HG02588 (cell line): ENCODE measurements at regions not wholly inside any gene's neighbourhood (a gene's known extent, or its start where the extent isn't known, plus 50 kb on each side); places are given as distances from the start of the nearest gene placed in this dataset.

ENCODE experiments used
- ATAC-seq: cut with Tn5 transposase; IDR thresholded peaks from one replicate; pipeline ENCODE4 v1.9.1; 2021; ENCODE audit warnings: mild to moderate bottlenecking, moderate library complexity; ENCODE audit not compliant: unreplicated experiment

DNA sequence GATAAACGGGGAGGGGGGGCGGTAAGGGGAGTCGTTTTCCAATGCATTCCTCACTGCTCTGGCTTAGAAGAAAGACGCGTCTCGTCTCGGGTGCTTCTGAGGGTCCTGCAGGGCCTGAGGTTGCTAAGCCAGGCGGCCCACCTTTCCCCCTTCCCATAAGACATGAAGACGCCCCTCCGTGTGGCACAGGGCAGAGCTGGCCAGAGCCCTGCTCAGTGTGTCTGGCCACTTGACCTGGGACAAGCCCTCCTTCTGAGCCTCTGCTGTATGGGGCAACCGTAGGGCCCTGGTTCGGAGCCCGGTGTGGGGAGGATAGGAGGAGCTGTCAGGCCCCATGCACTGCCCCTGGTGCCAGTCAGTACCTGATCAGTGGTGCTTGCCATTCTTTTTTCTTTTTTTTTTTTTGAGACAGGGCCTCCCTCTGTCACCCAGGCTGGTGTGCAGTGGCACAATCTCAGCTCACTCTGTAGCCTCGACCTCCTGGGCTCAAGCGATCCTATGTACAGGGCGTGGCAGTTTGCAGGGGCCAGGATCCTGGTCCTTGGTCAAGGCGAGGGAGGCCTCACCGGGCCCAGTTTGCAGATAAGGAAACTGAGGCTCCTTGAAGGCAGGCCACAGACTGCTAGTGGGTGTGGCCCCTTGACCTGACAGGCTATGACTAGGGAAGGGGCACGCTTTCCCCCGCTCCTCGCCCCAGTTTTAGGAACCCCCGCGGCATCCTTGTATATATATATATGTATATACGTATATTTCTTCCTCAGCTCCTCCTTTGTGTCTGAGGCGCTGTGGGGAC, 172.3 kb upstream of the IER5L start:
- ATAC-seq = no peak

GRCh38 chr9:129349665-129349947, 171.5 kb upstream of the IER5L start:
- ATAC-seq = no peak

GRCh38 chr9:129348890-129349664, 171.0 kb upstream of the IER5L start:
- ATAC-seq = no peak

GRCh38 chr9:129347316-129348120, 169.5 kb upstream of the IER5L start:
- no peak for ATAC-seq

- no peak for ATAC-seq
These were observed 168.0 kb upstream of the IER5L start for GRCh38 chr9:129346046-129346445.

DNA sequence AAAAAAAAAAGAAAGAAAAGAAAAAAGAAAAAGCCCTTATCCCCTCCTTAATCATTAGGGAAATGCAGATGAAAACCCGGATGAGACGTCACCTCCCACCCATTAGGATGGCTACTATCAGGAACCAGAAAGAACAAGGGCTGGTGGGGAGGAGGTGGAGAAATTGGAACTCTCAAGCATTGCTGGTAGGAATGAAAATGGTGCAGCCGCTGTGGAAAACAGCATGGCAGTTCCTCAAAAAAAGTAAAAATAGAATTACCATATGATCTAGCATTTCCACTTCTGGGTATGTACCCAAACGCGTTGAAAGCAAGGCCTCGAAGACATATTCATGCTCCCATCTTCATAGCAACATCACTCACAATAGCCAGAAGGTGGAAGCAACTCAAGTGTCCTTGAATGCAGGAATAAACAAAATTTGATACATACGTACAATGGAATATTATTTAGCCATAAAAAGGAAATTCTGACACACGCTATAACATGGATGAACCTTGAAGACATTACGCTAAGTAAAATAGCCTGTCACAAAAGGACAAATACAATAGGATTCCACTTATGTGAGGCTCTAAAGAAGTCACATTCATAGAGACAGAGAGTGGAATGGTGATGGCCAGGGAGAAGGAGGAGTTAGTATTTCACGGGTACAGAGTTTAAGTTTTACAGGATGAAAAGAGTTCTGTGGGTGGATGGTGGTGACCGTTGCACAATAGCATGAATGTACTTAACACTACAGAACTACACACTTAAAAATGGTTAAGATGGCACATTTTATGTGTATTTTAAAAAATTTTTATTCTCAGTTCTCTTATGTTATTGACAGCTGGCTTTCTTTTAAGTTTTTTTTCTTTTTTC, 166.8 kb upstream of the IER5L start:
- ATAC-seq = no peak

GRCh38 chr9:129343424-129344375, 165.6 kb upstream of the IER5L start:
- no peak for ATAC-seq

DNA sequence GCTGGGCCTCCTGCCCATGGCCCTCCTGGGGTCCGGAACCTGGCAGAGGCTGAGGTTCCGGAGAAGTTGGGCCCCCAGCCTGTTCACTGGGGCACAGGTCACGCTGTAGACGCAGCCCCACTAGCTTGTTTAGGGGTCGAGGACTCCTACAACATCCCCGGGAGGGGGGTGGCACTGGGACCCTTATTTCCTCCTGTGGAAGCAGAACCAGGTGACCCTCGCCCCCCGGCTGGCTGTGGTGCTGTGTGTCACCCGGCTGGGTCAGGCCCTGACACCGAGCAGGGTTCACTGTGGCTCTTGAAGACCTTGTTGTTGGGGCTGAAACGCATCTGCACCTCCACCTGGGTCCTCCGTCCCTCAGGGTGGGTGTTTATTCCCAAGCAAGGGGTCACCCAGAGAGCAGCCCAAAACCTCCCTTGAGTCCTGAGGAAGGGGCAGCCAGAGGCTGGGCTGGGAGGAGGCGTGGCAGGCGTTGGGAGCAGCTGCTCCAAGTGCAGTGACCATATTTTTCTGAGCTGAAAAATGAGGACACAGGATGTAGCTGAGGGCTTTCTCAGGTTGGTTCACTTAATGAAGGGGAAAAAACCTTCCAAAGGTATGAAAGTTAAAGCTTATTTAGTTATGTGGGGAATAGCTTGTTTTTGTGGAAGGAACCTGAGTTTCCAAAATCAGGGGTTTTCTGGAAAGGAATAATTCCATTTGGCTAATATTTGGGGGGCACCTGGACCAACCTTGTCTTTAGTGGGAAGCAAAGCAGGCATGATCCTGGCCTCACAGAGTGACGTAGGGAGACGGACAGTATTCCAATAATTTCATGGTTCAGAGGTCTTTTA, 164.7 kb upstream of the IER5L start:
- no peak for ATAC-seq

- no peak for ATAC-seq
These were observed 163.9 kb upstream of the IER5L start for GRCh38 chr9:129341987-129342348.

DNA sequence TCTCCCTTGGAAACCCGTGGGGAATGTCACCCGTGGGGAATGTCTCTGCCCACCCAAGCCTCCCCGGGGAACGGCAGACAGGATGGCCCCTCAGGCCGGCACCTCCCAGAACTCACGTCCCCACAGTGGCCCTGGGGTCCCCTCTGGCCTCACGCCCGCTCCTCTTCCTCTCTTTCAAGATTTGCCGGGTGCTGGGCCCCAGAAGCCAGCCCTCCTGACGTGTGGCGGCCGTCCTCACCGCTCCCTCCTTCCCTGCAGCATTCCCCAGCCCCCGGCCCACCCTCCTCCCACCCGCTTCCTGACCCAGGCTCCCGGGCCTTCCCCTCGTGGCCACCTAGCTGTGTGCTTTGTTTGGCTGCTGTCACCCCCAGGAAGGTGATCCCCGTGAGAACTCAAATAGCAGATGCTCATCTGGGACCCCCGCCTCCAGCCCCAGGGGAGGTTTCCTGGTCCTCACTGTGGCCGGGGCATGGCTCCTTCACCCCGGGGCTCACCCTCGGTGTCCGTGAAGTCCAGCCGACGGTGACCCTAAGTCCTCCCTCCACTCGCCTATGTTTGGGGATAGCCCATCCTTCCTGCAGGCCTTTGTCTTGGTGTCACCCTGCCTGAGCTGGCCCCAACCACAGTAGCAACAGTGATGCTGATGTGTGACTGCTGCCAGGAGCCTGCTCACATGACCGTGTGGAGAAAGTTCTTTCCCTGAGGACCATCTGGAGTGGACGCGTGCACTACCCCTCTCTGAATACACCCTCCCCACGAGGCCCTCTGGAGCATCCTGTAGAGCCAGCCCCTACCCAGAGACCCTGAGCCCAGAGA, 163.3 kb upstream of the IER5L start:
- ATAC-seq = no peak

GRCh38 chr9:129340427-129341170, 162.5 kb upstream of the IER5L start:
- ATAC-seq = no peak

DNA sequence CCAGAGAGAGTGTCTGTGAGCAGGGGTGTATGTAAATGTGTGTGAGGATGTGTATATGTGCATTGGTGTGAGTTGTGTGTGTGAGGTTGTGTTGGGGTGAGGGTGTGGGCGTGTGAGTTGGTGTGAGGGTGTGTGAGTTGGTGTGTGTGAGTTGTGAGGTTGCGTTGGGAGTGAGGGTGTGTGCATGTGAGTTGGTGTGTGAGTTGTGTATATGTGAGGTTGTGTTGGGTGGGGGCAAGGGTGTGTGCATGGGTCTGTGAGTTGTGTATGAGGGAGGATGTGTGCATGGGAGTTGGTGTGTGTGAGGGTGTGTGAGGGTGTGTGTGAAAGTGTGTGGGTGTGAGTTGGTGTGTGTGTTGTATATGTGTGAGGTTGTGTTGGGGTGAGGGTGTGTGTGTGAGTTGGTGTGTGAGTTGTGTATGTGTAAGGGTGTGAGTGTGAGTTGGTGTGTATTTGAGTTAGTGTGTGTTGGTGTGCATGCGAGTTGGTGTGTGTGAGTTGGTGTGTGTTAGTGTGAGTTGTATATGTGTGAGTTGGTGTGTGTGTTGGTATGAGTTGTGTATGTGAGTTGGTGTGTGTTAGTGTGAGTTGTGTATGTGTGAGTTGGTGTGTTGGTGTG, 161.6 kb upstream of the IER5L start:
- no peak for ATAC-seq

DNA sequence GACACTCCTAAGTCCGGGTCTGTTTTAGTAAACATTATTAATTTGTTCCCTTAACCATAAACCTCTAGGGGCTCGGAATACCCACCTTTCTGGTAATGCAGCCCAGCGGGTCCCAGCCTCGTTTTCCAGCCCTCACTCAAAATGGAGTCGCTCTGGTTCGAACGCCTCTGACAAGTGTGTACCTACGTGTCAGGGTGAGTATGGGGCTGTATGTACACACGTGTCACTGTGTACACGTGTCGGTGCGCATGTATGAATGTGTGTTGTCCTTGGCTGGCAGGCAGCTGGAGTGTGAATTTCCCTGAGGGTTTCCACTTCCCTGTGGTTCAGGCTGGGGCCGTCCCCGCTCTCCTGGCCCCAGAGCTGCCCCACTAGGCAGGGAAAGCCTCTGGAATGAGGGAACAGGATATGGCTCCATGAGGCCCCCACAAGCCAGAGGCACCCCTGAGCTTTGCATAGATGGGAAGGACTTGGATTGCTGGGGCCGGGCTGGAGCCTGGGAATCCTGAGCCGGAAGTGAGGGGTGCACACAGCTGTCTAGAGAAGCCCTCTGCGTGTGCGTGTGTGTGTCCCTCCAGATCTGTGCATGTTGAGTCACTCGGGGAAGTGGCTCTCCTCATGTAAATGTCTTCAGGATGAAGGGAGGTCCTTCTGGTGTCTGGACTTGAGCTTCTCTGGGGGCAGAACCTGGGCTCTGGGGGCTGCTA, 160.8 kb upstream of the IER5L start:
- no peak for ATAC-seq

DNA sequence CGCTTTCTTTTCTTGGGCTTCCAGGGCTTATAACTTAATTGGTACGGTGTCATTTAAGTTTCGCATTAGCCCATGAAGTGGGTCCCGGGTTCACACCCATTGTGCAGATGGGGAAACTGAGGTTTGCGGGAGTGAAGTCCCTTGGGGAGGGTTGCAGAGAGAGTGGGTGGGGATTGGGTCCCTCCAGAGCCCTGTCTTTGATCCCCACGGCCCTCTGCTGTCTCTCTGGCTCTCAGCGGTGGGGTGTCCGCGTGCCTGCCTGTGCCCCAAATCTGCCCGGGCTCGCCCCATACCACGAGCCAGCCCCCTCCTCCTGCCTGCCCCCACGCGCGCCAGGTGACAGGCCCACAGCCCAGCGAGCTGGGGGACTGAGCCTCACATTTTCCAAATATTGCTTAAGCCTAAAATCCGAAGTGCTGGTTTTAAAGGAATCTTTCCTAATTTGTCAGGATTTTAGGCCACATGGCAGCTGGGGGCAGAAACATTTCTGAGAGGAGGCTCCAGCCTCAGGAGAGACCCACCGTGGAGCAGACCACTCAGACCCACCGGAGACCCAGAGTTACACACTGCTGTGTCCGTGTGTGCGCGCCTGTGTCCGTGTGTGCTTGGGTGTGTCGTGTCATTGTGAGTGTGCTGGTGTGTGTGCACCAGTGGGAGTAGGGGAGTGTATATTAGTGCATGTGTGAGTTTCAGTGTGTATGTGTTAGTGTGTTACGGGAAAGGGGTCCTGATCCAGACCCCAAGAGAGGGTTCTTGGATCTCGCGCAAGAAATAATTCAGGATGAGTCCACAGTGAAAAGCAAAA, 159.5 kb upstream of the IER5L start:
- no peak for ATAC-seq

- ATAC-seq = no peak
These were observed 158.7 kb upstream of the IER5L start for GRCh38 chr9:129336601-129337331.
